Thyroid gland (tissue), 4 donors: ENCODE measurements at regions not wholly inside any gene's neighbourhood (a gene's known extent, or its start where the extent isn't known, plus 50 kb on each side); places are given as distances from the start of the nearest gene placed in this dataset.

Experiments used
- CTCF ChIP-seq, 6 experiments: fragments of 200-600 bp in 3 of 6; fragments of 450-650 bp in 3 of 6; sonication (generic) in 3 of 6; IDR thresholded peaks; one replicate each; pipeline ENCODE4 v1.5.1; 2016 to 2019; ENCODE audit warnings: antibody characterized with exemption in 6 of 6, mild to moderate bottlenecking in 2 of 6, inconsistent platforms in 1 of 6, moderate library complexity in 1 of 6
- POLR2A ChIP-seq, 2 donors: fragments of 450-650 bp; IDR thresholded peaks; one replicate each; pipeline ENCODE4 v1.6.1; 2017; ENCODE audit warnings: antibody characterized with exemption in 2 of 2, mild to moderate bottlenecking in 2 of 2, moderate library complexity in 1 of 2

GRCh38 chr1:98034505-98034904 is 113.7 kb upstream of the DPYD start:
- TF ChIP-seq CTCF (IDR thresholded peaks at IDR 0.05): no peak
- TF ChIP-seq POLR2A (IDR thresholded peaks at IDR 0.05): no peak
